Immature natural killer cell (primary cell): ENCODE measurements at regions not wholly inside any gene's neighbourhood (a gene's known extent, or its start where the extent isn't known, plus 50 kb on each side); places are given as distances from the start of the nearest gene placed in this dataset.

ENCODE experiments used
- DNase-seq, 3 donors: peaks; one replicate each; pipeline ENCODE4 v3.0.0; 2022; ENCODE audit warnings: mixed read lengths in 1 of 3
- H3K27ac Mint-ChIP-seq, 6 donors: one replicate each; pipeline ENCODE4 v1.8.0; 2020; ENCODE audit warnings: mixed read lengths in 6 of 6, mild to moderate bottlenecking in 5 of 6, inconsistent platforms in 4 of 6, moderate library complexity in 3 of 6
- H3K27me3 Mint-ChIP-seq, 3 donors: one replicate each; pipeline ENCODE4 v1.8.0; 2020 to 2021; ENCODE audit warnings: low read depth in 3 of 3, mild to moderate bottlenecking in 3 of 3, mixed read lengths in 3 of 3, moderate library complexity in 3 of 3, inconsistent platforms in 1 of 3
- H3K36me3 Mint-ChIP-seq, 3 donors: one replicate each; pipeline ENCODE4 v1.8.0; 2020; ENCODE audit warnings: mixed read lengths in 3 of 3, inconsistent platforms in 2 of 3, mild to moderate bottlenecking in 2 of 3
- H3K4me1 Mint-ChIP-seq, 2 donors: one replicate each; pipeline ENCODE4 v1.8.0; 2020; ENCODE audit warnings: inconsistent platforms in 2 of 2, mild to moderate bottlenecking in 2 of 2, mixed read lengths in 2 of 2, moderate library complexity in 1 of 2
- H3K4me3 Mint-ChIP-seq, 5 donors: one replicate each; pipeline ENCODE4 v1.8.0; 2020; ENCODE audit warnings: mild to moderate bottlenecking in 5 of 5, mixed read lengths in 5 of 5, inconsistent platforms in 3 of 5, moderate library complexity in 3 of 5
- H3K9me3 Mint-ChIP-seq, 6 donors: one replicate each; pipeline ENCODE4 v1.8.0; 2020; ENCODE audit warnings: mild to moderate bottlenecking in 6 of 6, mixed read lengths in 6 of 6, inconsistent platforms in 4 of 6, moderate library complexity in 3 of 6

DNA sequence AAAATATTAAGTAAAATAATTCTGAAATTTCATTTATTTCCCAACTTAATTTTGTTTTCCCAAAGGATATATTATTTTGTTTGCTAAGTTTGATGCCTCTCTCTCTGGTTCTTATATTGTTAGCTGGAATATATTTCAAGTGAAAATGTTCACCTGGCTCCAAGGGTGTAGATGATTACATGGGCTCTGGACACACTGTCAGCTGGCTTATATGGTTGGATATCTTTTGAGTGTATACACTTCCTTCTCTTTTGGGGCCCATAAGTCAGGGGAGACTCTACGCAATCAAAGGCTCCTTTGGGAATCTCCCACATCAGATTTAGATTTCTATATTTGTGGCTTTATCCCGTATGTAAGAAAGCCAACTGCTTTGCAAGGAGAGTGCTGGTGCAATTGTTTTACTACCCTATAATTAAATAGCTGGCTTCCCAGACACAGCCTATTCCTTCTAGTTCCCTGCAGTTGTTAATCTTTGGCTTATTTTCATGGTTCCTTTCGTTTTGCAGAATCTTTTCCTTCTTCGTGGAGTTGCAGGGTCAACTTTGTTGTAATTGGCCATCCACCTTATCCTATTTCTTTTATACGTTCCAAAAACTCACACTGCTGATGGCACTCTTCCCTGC lies 225.7 kb downstream of the DPH6 start:
- Mint-ChIP-seq H3K27me3 (peaks cover 0 to 4% (median 4%) of the 10 kb centered on the region in 3 donors), H3K9me3 (peaks cover 2 to 12% (median 6%) of the 10 kb centered on the region in 6 donors), H3K27ac (no peak overlapping the region), H3K36me3 (peaks cover 0 to 4% (median 2%) of the 10 kb centered on the region in 3 donors), H3K4me3 (no peak overlapping the region), H3K4me1 (no peaks in the 10 kb centered on the region)
- DNase-seq: no peak

DNA sequence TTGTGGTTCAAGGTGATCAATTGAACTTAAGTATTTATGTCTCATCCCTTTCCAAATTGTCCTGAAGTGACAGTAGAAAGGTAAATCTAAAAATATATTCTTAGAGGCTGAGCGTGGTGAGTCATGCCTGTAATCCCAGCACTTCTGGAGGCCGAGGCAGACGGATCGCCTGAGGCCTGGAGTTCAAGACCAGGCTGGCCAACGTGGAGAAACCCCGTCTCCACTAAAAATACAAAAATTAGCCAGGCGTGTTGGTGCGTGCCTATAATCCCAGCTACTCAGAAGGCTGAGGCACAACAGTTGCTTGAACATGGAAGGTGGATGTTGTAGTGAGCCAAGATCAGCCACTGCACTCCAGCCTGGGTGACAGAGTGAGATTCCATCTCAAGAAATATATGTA lies 226.6 kb downstream of the DPH6 start:
- peaks cover 0 to 4% (median 4%) of the 10 kb centered on the region in 3 donors for H3K27me3 Mint-ChIP-seq
- no peak overlapping the region for H3K4me3 Mint-ChIP-seq
- no peak overlapping the region for H3K27ac Mint-ChIP-seq
- H3K9me3 Mint-ChIP-seq: peaks cover 3 to 20% (median 6%) of the 10 kb centered on the region in 6 donors
- no peaks in the 10 kb centered on the region for H3K4me1 Mint-ChIP-seq
- DNase-seq: no peak
- H3K36me3 Mint-ChIP-seq: peaks cover 0 to 6% (median 4%) of the 10 kb centered on the region in 3 donors

DNA sequence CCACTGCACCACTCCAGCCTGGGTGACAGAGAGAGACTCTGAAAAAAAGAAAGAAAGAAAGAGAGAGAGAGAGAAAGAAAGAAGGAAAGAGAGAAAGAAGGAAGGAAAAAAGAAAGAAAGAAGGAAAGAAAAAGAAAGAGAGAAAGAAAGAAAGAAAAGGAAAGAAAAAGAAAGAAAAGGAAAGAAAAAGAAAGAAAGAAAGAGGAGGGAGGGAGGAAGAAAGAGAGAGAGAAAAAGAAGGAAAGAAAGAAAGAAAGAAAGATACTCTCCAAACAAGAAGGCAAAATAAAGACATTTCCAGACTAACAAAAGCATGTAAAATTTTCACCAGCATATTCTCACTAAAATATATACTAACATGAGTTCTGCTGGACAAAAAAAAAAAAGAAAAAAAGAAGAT lies 228.7 kb downstream of the DPH6 start:
- Mint-ChIP-seq H3K27ac (no peak overlapping the region), H3K4me3 (no peak overlapping the region), H3K4me1 (no peaks in the 10 kb centered on the region), H3K27me3 (peaks cover 2 to 4% (median 3%) of the 10 kb centered on the region in 3 donors), H3K9me3 (peaks cover 3 to 30% (median 9%) of the 10 kb centered on the region in 6 donors), H3K36me3 (peaks cover 0 to 6% (median 4%) of the 10 kb centered on the region in 3 donors)
- DNase-seq: no peak

DNA sequence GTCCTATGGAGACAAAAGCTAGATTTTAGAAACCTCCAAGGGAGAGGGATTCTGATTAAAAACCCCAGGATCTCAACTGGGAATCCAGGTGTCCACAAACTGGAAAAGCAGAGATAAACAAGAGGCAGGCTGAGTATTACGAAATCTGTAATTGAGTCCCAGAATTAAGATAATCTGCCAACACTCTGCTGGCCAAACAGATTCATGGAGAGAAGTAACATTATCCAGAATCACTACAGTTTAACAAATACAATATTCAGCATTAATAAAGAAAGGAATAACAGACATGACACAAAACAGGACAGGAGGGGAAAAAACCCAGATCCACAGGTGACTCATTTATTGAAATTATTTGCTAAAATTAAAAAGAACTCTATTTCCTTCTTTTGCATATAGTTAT lies 227.2 kb upstream of the NANOGP8 start:
- Mint-ChIP-seq H3K4me3 (no peak overlapping the region), H3K4me1 (no peaks in the 10 kb centered on the region), H3K36me3 (peaks cover 0 to 6% (median 4%) of the 10 kb centered on the region in 3 donors), H3K27ac (no peak overlapping the region), H3K9me3 (peaks cover 3 to 37% (median 9%) of the 10 kb centered on the region in 6 donors), H3K27me3 (peaks cover 0 to 3% (median under 1%) of the 10 kb centered on the region in 3 donors)
- DNase-seq: no peak

DNA sequence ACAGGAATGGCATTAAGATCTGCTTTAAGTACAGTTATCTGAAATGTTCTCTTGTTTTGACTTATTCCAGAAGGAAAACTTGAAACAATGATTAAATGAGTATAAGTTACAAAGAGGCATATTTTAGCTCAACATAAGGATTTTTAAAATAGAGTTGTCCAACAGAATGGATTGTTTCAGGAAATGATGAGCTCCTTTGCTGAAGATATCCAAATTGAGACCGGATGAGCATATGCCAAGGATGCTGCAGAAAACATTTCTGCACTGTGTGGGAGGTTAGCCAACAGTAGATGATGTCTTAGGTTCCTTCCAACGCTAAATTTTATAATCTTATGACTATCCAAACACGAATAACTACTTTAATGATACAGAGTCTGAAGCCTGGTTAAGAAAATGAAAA lies 226.5 kb upstream of the NANOGP8 start:
- H3K27ac Mint-ChIP-seq: no peak overlapping the region
- DNase-seq: no peak
- H3K36me3 Mint-ChIP-seq: peaks cover 0 to 6% (median 4%) of the 10 kb centered on the region in 3 donors
- peaks cover 0 to 3% (median 0%) of the 10 kb centered on the region in 3 donors for H3K27me3 Mint-ChIP-seq
- peaks cover 3 to 36% (median 9%) of the 10 kb centered on the region in 6 donors for H3K9me3 Mint-ChIP-seq
- no peaks in the 10 kb centered on the region for H3K4me1 Mint-ChIP-seq
- no peak overlapping the region for H3K4me3 Mint-ChIP-seq

DNA sequence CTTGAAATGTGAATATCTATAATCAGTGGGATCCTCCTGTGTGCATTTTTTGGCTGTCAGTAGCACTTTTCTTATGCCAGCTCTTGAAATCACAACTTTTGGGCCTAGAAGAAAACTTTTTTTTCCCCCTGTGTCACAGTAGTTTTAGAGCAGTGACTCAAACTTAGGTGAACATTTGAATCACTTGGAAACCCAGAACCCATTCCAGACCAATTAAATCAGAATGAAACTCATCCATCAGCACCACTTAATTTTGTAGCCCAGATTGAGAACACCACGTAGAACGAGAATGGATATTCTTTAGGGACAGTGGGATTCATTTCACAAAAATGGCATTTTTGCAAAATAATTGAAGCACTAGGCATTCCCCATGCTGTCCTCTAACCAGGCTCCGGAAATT lies 224.8 kb upstream of the NANOGP8 start:
- DNase-seq: no peak
- Mint-ChIP-seq H3K27me3 (peaks cover 0 to 3% (median 0%) of the 10 kb centered on the region in 3 donors), H3K9me3 (peaks cover 0 to 29% (median 7%) of the 10 kb centered on the region in 6 donors), H3K36me3 (peaks cover 0 to under 1% (median 0%) of the 10 kb centered on the region in 3 donors), H3K4me1 (no peaks in the 10 kb centered on the region), H3K27ac (no peak overlapping the region), H3K4me3 (no peak overlapping the region)

DNA sequence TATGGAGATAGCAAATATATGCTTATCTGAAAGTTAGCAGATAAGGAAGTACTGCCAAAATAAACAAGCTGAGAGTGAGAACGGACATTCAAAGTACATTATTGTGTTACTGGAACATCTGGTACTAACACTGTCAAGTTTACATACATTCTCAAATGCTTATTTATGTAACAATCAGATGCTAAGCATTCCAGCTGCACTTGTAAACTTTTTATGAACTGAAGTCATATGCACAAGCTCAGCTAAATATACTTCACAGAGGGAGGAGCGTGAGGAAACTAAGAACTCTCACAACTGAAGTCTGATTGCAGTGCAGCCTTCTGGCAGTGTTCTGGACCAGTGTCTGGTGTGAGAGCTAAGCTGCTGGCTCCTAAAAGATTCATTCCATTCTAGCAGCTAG lies 223.7 kb upstream of the NANOGP8 start:
- no peak for DNase-seq
- H3K9me3 Mint-ChIP-seq: peaks cover 0 to 22% (median 4%) of the 10 kb centered on the region in 6 donors
- H3K4me3 Mint-ChIP-seq: no peak overlapping the region
- H3K27me3 Mint-ChIP-seq: peaks cover 0 to 3% (median 0%) of the 10 kb centered on the region in 3 donors
- no peak overlapping the region for H3K27ac Mint-ChIP-seq
- no peaks in the 10 kb centered on the region for H3K36me3 Mint-ChIP-seq
- H3K4me1 Mint-ChIP-seq: no peaks in the 10 kb centered on the region

DNA sequence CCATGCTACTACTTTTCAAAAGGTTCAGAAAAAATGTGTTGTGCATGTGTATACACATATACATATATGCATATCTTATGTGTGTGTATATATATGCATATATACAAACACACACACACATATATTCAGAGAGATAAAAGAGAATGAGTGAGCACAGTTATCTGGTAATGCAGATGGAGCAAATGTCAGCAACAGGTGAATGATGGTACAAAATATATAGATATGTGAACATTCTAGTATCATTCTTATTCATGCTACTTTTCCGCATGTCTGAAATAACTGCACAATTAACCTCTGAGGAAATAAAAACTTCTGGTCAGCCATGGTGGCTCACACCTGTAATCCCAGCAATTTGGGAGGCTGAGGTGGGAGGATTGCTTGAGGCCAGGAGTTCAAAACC lies 222.6 kb upstream of the NANOGP8 start:
- Mint-ChIP-seq H3K27me3 (no peaks in the 10 kb centered on the region), H3K9me3 (peaks cover 0 to 16% (median 0%) of the 10 kb centered on the region in 6 donors), H3K4me3 (no peak overlapping the region), H3K4me1 (no peaks in the 10 kb centered on the region), H3K27ac (no peak overlapping the region), H3K36me3 (no peaks in the 10 kb centered on the region)
- no peak for DNase-seq

DNA sequence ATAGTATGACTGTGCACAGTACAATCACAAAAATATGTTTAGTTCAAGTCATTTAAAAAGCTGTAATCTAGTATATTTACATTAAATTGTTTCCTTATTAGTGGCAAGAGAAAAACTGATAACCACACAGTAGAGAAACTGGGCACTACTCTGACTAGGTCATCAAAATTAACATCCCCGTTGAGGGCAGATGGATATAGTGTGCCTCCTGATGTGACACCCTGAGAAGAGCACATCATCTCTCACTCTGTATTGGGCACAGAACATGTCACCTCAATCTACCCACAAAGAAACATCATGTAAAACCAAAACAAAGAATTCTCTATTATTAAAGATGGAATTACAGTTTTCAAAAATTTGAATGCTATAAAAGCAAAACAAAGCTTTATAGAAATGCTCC lies 221.9 kb upstream of the NANOGP8 start:
- Mint-ChIP-seq H3K36me3 (no peaks in the 10 kb centered on the region), H3K4me3 (no peak overlapping the region), H3K4me1 (no peaks in the 10 kb centered on the region), H3K27ac (no peak overlapping the region), H3K27me3 (no peaks in the 10 kb centered on the region), H3K9me3 (peaks cover 0 to 16% (median 0%) of the 10 kb centered on the region in 6 donors)
- DNase-seq: no peak

DNA sequence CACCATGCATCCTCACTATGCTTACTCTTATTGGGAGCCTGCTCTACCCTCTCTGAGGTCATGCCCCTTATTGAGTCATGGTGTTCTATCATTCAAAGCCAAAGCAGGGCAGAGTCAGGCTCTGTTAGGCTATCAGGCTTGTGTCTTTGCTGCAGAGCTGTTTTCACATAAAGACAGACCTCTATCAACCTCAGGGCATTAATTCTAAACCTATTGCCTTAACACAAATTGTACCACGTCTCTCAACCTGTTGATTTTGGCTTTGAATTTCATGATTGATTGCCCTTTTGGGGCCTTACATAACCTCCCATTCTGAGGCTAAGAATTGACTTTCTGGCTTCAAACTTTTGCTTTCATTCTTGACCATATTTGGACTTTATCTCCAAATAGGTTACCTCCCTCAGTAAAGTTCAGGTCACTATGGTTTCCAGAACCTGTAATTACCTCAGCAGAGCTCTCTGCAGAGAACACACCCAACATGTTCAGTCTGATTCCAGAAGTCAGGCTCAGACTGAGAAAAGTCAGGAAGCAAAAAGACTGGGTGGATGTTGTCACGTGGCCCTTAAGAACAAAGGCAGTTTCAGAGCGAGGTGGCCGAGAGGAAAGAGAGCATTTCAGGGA lies 221.4 kb upstream of the NANOGP8 start:
- H3K9me3 Mint-ChIP-seq: peaks cover 0 to 16% (median 0%) of the 10 kb centered on the region in 6 donors
- DNase-seq: no peak
- no peak overlapping the region for H3K27ac Mint-ChIP-seq
- no peak overlapping the region for H3K4me3 Mint-ChIP-seq
- no peaks in the 10 kb centered on the region for H3K27me3 Mint-ChIP-seq
- no peaks in the 10 kb centered on the region for H3K4me1 Mint-ChIP-seq
- no peaks in the 10 kb centered on the region for H3K36me3 Mint-ChIP-seq

DNA sequence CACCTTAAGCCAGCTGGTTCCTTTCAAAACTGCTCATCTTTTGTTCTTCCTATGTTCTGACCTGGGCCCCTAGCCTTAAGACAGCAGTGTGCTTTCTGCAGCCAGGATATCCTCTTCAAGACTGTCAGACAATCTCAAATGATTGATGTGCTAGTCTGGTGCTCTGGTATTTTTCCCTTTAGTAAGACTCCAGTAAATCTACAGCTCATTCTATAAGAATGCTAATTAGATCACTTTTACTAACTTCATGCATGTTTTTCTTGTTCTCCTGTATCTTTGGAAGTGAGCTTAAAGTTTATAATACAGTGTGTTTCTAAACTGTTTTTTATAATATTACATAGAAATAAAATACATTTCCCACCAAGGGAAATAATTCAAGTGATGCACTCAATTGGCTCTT lies 220.9 kb upstream of the NANOGP8 start:
- DNase-seq: no peak
- Mint-ChIP-seq H3K9me3 (peaks cover 0 to 16% (median 0%) of the 10 kb centered on the region in 6 donors), H3K27me3 (no peaks in the 10 kb centered on the region), H3K36me3 (no peaks in the 10 kb centered on the region), H3K4me3 (no peak overlapping the region), H3K4me1 (no peaks in the 10 kb centered on the region), H3K27ac (no peak overlapping the region)

DNA sequence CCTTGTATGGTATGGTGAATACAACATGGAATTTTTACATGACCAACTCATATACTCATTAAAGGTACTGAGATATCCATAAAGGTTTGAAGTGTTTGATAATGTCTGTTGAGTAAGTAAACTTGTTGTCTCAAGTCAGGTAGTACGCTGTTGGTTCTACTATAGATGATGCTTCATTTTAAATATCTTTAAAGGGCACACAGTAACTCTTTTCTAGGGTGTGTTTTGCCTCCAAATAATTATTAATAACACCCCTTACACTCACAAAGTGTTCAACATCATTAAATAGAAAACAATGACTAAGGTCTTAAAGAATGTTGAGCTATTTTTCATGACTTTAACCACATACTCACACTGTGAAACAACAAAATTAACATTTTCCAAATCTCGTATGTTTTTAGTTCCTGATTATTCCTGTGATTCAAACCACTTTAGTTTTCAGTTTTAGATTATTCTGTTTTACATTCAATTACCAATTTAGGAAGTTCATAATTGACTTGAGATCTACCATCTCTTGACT lies 220.0 kb upstream of the NANOGP8 start:
- H3K27me3 Mint-ChIP-seq: no peaks in the 10 kb centered on the region
- no peaks in the 10 kb centered on the region for H3K4me1 Mint-ChIP-seq
- no peak for DNase-seq
- H3K9me3 Mint-ChIP-seq: peaks cover 0 to 13% (median 0%) of the 10 kb centered on the region in 6 donors
- no peaks in the 10 kb centered on the region for H3K36me3 Mint-ChIP-seq
- H3K27ac Mint-ChIP-seq: no peak overlapping the region
- no peak overlapping the region for H3K4me3 Mint-ChIP-seq

DNA sequence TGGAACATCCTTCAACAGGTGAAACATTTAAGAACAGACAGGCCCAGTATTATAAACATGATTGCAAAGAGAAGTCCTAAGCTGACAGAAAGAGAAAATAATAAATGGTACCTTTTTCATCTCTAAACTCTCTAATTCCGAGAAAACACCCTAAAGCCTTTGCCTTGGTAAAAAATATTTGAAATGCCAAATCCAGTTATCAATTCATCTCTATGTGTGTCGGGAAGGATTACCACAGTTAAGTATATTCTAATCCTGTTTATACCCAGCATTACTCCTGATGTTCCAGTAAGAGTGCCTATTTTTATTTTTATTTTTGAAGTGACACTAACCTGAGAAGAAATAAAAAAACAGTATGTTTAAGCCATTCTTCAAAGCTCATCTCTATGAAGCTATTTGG lies 219.3 kb upstream of the NANOGP8 start:
- Mint-ChIP-seq H3K4me1 (no peaks in the 10 kb centered on the region), H3K27ac (no peak overlapping the region), H3K27me3 (no peaks in the 10 kb centered on the region), H3K4me3 (no peak overlapping the region), H3K9me3 (peaks cover 0 to 9% (median 0%) of the 10 kb centered on the region in 6 donors), H3K36me3 (no peaks in the 10 kb centered on the region)
- no peak for DNase-seq

DNA sequence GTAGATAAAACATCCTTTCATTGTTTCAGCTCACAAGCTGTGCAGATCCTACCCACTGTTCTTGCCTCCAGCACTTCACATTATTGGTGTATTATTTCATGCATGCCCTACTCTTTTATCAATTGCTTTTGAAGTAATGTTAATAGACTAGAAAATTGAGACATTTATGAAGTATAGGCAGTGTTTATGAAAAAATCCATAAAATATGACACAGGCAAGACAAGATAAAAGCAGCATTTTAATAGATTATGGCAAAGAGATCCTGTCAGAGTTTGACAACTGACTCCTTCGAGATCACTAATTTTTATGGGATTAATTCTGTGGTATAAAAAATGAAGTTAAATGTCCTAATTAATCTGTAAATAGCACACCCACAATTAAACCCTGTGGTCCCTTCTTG lies 217.2 kb upstream of the NANOGP8 start:
- Mint-ChIP-seq H3K9me3 (peaks cover 0 to 9% (median 0%) of the 10 kb centered on the region in 6 donors), H3K27me3 (no peaks in the 10 kb centered on the region), H3K27ac (no peak overlapping the region), H3K4me3 (no peak overlapping the region), H3K4me1 (no peaks in the 10 kb centered on the region), H3K36me3 (no peaks in the 10 kb centered on the region)
- DNase-seq: no peak
